A549 (cell line): ENCODE measurements at regions not wholly inside any gene's neighbourhood (a gene's known extent, or its start where the extent isn't known, plus 50 kb on each side); places are given as distances from the start of the nearest gene placed in this dataset.

Experiments used
- ATAC-seq, 2 experiments: fragments of 200-7000 bp in 1 of 2; fragments of >200 bp in 1 of 2; cut with Nextera tagmentation in 1 of 2; cut with Tn5 transposase in 1 of 2; 3 replicates each; pipeline versions ENCODE4 v1.8.0 to v1.9.1; 2018 to 2020; ENCODE audit warnings: mild to moderate bottlenecking in 1 of 2, moderate library complexity in 1 of 2
- CTCF ChIA-PET: fragments of 300-600 bp; sonication (Branson Sonifier 250); formaldehyde crosslinking; extraction: SDS; loops from one replicate; lab custom pipeline; 2021; ENCODE audit warnings: antibody characterized with exemption, inconsistent platforms; lab: Yijun Ruan, JAX
- POLR2A ChIA-PET: fragments of 350-600 bp; formaldehyde crosslinking; extraction: SDS; loops from one replicate; lab custom pipeline; 2021; ENCODE audit warnings: antibody characterized with exemption, inconsistent platforms; lab: Yijun Ruan, JAX
- DNase-seq, 2 experiments: peaks; one replicate each; pipeline versions ENCODE4 v3.0.0 to v3.0.0-alpha.2; 2011 to 2016; ENCODE audit warnings: low read depth in 1 of 2, low spot score in 1 of 2
- FAIRE-seq: peaks from 2 replicates; lab custom pipeline; 2011; peaks lifted over from hg19 to GRCh38; lab: Jason Lieb, UNC
- H3K27ac ChIP-seq, 2 experiments: fragments of >200 bp; sonication (Bioruptor Twin); formaldehyde crosslinking; 3 replicates each; pipeline ENCODE4 v1.5.1; 2016 to 2017
- H3K4me1 ChIP-seq: fragments of >200 bp; sonication (Bioruptor Twin); formaldehyde crosslinking; 3 replicates; pipeline ENCODE4 v1.6.1; 2016
- H3K4me2 ChIP-seq: fragments of >200 bp; sonication (Bioruptor Twin); formaldehyde crosslinking; 3 replicates; pipeline ENCODE4 v1.6.1; 2016
- H3K4me3 ChIP-seq: fragments of >200 bp; sonication (Bioruptor Twin); formaldehyde crosslinking; 3 replicates; pipeline ENCODE4 v1.5.1; 2016
- H3K9me3 ChIP-seq: fragments of >200 bp; sonication (Bioruptor Twin); formaldehyde crosslinking; 3 replicates; pipeline ENCODE4 v1.6.1; 2016
- ATOH8 ChIP-seq: fragments of 250-450 bp; sonication (Bioruptor Pico); IDR thresholded peaks from 2 replicates; pipeline ENCODE4 v1.5.0; 2020; ENCODE audit warnings: low read depth, mild to moderate bottlenecking, moderate library complexity
- BCL3 ChIP-seq: fragments of >200 bp; sonication (Bioruptor Twin); formaldehyde crosslinking; IDR thresholded peaks from 3 replicates; pipeline ENCODE4 v1.6.1; 2016
- BHLHE40 ChIP-seq: IDR thresholded peaks from 2 replicates; pipeline ENCODE4 v1.6.1; 2012; ENCODE audit warnings: low read depth, low read length, inconsistent platforms
- CBX2 ChIP-seq: fragments of 200-600 bp; sonication (generic); IDR thresholded peaks from 2 replicates; pipeline ENCODE4 v1.6.1; 2016; ENCODE audit warnings: low read depth, mild to moderate bottlenecking, borderline replicate concordance
- CBX8 ChIP-seq: fragments of 200-600 bp; sonication (generic); IDR thresholded peaks from 2 replicates; pipeline ENCODE4 v1.6.1; 2016
- CHD2 ChIP-seq: fragments of 150-350 bp; IDR thresholded peaks from 2 replicates; pipeline ENCODE4 v1.6.1; 2014; ENCODE audit warnings: low read length; ENCODE audit not compliant: partially characterized antibody
- CHD4 ChIP-seq: fragments of 200-600 bp; sonication (generic); IDR thresholded peaks from 2 replicates; pipeline ENCODE4 v1.6.1; 2016; ENCODE audit warnings: antibody characterized with exemption, mild to moderate bottlenecking, borderline replicate concordance
- CTCF ChIP-seq: fragments of >200 bp; sonication (Bioruptor Twin); formaldehyde crosslinking; IDR thresholded peaks from 3 replicates; pipeline ENCODE4 v1.5.1; 2016
- EP300 ChIP-seq, 2 experiments: fragments of >200 bp; sonication (Bioruptor Twin); formaldehyde crosslinking; IDR thresholded peaks; 2 replicates in 1 of 2; 3 replicates in 1 of 2; pipeline ENCODE4 v1.6.1; 2016 to 2017
- ESRRA ChIP-seq: fragments of 150-350 bp; IDR thresholded peaks from 2 replicates; pipeline ENCODE4 v1.6.1; 2014; ENCODE audit warnings: mild to moderate bottlenecking, low read length, borderline replicate concordance
- FOSB ChIP-seq: fragments of 250-450 bp; sonication (Bioruptor Pico); IDR thresholded peaks from 2 replicates; pipeline ENCODE4 v1.5.0; 2020; ENCODE audit warnings: mild to moderate bottlenecking, moderate library complexity
- GATA3 ChIP-seq: IDR thresholded peaks from 2 replicates; pipeline ENCODE4 v1.6.1; 2012; ENCODE audit warnings: borderline replicate concordance
- HES2 ChIP-seq: fragments of >200 bp; sonication (Bioruptor Twin); formaldehyde crosslinking; IDR thresholded peaks from 2 replicates; pipeline ENCODE4 v1.6.1; 2016
- HEYL ChIP-seq: fragments of 250-450 bp; sonication (Bioruptor Pico); IDR thresholded peaks from 2 replicates; pipeline ENCODE4 v1.8.0; 2021; ENCODE audit warnings: mild to moderate bottlenecking, moderate library complexity
- HOXB13 ChIP-seq: fragments of 250-450 bp; sonication (Bioruptor Pico); IDR thresholded peaks from 2 replicates; pipeline ENCODE4 v1.5.0; 2020; ENCODE audit warnings: low read depth, mild to moderate bottlenecking, moderate library complexity
- HOXB5 ChIP-seq: fragments of 250-450 bp; sonication (Bioruptor Pico); IDR thresholded peaks from 2 replicates; pipeline ENCODE4 v1.5.0; 2020; ENCODE audit warnings: mild to moderate bottlenecking, moderate library complexity
- MAFK ChIP-seq: fragments of 450-650 bp; IDR thresholded peaks from 2 replicates; pipeline ENCODE4 v1.6.1; 2014; ENCODE audit not compliant: partially characterized antibody
- MAX ChIP-seq: IDR thresholded peaks from 2 replicates; pipeline ENCODE4 v1.6.1; 2012
- NPAS2 ChIP-seq: fragments of 250-450 bp; sonication (Bioruptor Pico); IDR thresholded peaks from 2 replicates; pipeline ENCODE4 v1.8.0; 2022; ENCODE audit warnings: mild to moderate bottlenecking, moderate library complexity, borderline replicate concordance
- NR3C1 ChIP-seq: fragments of >200 bp; sonication (Bioruptor Twin); formaldehyde crosslinking; IDR thresholded peaks from 3 replicates; pipeline ENCODE4 v1.6.1; 2017
- PHF8 ChIP-seq: fragments of 200-600 bp; sonication (generic); IDR thresholded peaks from 2 replicates; pipeline ENCODE4 v1.6.1; 2016; ENCODE audit warnings: low read depth, mild to moderate bottlenecking, antibody characterized with exemption, moderate library complexity, borderline replicate concordance
- RAD21 ChIP-seq, 2 experiments: fragments of >200 bp in 1 of 2; sonication (Bioruptor Twin) in 1 of 2; formaldehyde crosslinking in 1 of 2; IDR thresholded peaks in 1 of 2; conservative IDR thresholded peaks in 1 of 2; 2 replicates in 1 of 2; 3 replicates in 1 of 2; pipeline ENCODE4 v1.6.1; 2012 to 2018; ENCODE audit warnings: inconsistent platforms in 1 of 2
- RARB ChIP-seq: fragments of 250-450 bp; sonication (Bioruptor Pico); IDR thresholded peaks from 2 replicates; pipeline ENCODE4 v1.8.0; 2021; ENCODE audit warnings: mild to moderate bottlenecking, moderate library complexity
- RCOR1 ChIP-seq: fragments of 150-350 bp; IDR thresholded peaks from 2 replicates; pipeline ENCODE4 v1.6.1; 2014; ENCODE audit warnings: antibody characterized with exemption, low read length, low read depth
- RFX5 ChIP-seq: fragments of 450-650 bp; IDR thresholded peaks from 2 replicates; pipeline ENCODE4 v1.7.1; 2014; ENCODE audit warnings: antibody characterized with exemption, mild to moderate bottlenecking, moderate library complexity
- RNF2 ChIP-seq: fragments of 200-600 bp; sonication (generic); IDR thresholded peaks from 2 replicates; pipeline ENCODE4 v1.6.1; 2016; ENCODE audit warnings: low read depth, mild to moderate bottlenecking, antibody characterized with exemption, moderate library complexity, borderline replicate concordance
- SREBF2 ChIP-seq: fragments of 450-650 bp; IDR thresholded peaks from 2 replicates; pipeline ENCODE4 v1.6.1; 2014; ENCODE audit warnings: mild to moderate bottlenecking, moderate library complexity
- TFCP2L1 ChIP-seq: fragments of 250-450 bp; sonication (Bioruptor Pico); IDR thresholded peaks from 2 replicates; pipeline ENCODE4 v1.5.0; 2021; ENCODE audit warnings: mild to moderate bottlenecking
- TP53 ChIP-seq: fragments of 250-450 bp; sonication (Bioruptor Pico); IDR thresholded peaks from 2 replicates; pipeline ENCODE4 v1.5.0; 2021; ENCODE audit warnings: mild to moderate bottlenecking, moderate library complexity
- ZC3H11A ChIP-seq: fragments of 450-650 bp; IDR thresholded peaks from 2 replicates; pipeline ENCODE4 v1.6.1; 2014; ENCODE audit warnings: antibody characterized with exemption, mild to moderate bottlenecking
- ZFP36 ChIP-seq: fragments of 450-650 bp; IDR thresholded peaks from 2 replicates; pipeline ENCODE4 v1.6.1; 2014; ENCODE audit warnings: borderline replicate concordance; ENCODE audit not compliant: partially characterized antibody
- WGBS: methylation state at CpG from one replicate; pipeline ENCODE4 v1.1.6; 2017; ENCODE audit errors: missing lambda C conversion rate; 5-methylcytosine and 5-hydroxymethylcytosine counted together

GRCh38 chr5:42960506-42960905, 79.6 kb downstream of the ANXA2R start:
- WGBS: 42% methylated on average over 2 of the region's 2 CpGs
- no peak overlapping the region for H3K27ac ChIP-seq
- H3K9me3 ChIP-seq: no peaks in the 10 kb centered on the region
- DNase-seq (no peak), FAIRE-seq (no peak), ATAC-seq (no peak)
- no peaks in the 10 kb centered on the region for H3K4me1 ChIP-seq
- CTCF ChIA-PET: no interaction called here
- H3K4me2 ChIP-seq: no peak overlapping the region
- H3K4me3 ChIP-seq: no peak overlapping the region
- POLR2A ChIA-PET: interaction anchor here (0.6 kb wide), 1 partner anchor 82 kb away, joined by 6 read pairs; no protein-coding TSS in a partner anchor
- no peak for TF ChIP-seq ATOH8 (CRISPR knock-in tag)
- TF ChIP-seq ZC3H11A: no peak
- no peak for TF ChIP-seq RFX5
- no peak for TF ChIP-seq RARB (CRISPR knock-in tag)
- TF ChIP-seq BHLHE40: no peak
- TF ChIP-seq RAD21 (conservative IDR thresholded peaks at IDR 0.05 in 1 of 2, IDR thresholded peaks at IDR 0.05 in 1 of 2): no peak
- no peak for TF ChIP-seq HOXB5 (CRISPR knock-in tag)
- TF ChIP-seq EP300 (IDR thresholded peaks at IDR 0.05): no peak
- no peak for TF ChIP-seq NR3C1
- no peak for TF ChIP-seq NPAS2 (CRISPR knock-in tag)
- TF ChIP-seq HES2: no peak
- TF ChIP-seq CBX2: no peak
- TF ChIP-seq ZFP36: no peak
- TF ChIP-seq PHF8: no peak
- no peak for TF ChIP-seq MAFK

GRCh38 chr5:42956551-42956950, 83.6 kb downstream of the ANXA2R start:
- Histone ChIP-seq H3K4me1 (no peaks in the 10 kb centered on the region), H3K9me3 (peaks cover 28% of the 10 kb centered on the region), H3K27ac (no peak overlapping the region), H3K4me2 (no peak overlapping the region), H3K4me3 (no peak overlapping the region)
- no peak for TF ChIP-seq GATA3
- no peak for TF ChIP-seq HEYL (CRISPR knock-in tag)
- no peak for TF ChIP-seq CTCF
- TF ChIP-seq ESRRA: no peak
- no peak for TF ChIP-seq TFCP2L1 (CRISPR knock-in tag)
- TF ChIP-seq FOSB: no peak
- TF ChIP-seq CBX8: no peak
- TF ChIP-seq NR3C1: no peak
- TF ChIP-seq MAX: no peak
- TF ChIP-seq RFX5: no peak
- TF ChIP-seq RCOR1: no peak
- no peak for TF ChIP-seq HOXB13
- TF ChIP-seq CHD2: no peak
- TF ChIP-seq RNF2: no peak
- TF ChIP-seq CHD4: no peak
- TF ChIP-seq HES2: no peak
- no peak for TF ChIP-seq RAD21 (conservative IDR thresholded peaks at IDR 0.05 in 1 of 2, IDR thresholded peaks at IDR 0.05 in 1 of 2)
- TF ChIP-seq SREBF2: no peak
- no peak for TF ChIP-seq BCL3
- TF ChIP-seq TP53 (CRISPR knock-in tag): no peak
- DNase-seq (no peak), ATAC-seq (no peak), FAIRE-seq (no peak)
- 90% methylated on average over 2 of the region's 2 CpGs for WGBS
- POLR2A ChIA-PET: no interaction called here
- CTCF ChIA-PET: interaction anchor here (1.5 kb wide), 1 partner anchor 46 kb away, joined by 3 read pairs; no protein-coding TSS in a partner anchor
